Right ventricle myocardium superior (tissue), 1 donor: ENCODE measurements at regions not wholly inside any gene's neighbourhood (a gene's known extent, or its start where the extent isn't known, plus 50 kb on each side); places are given as distances from the start of the nearest gene placed in this dataset.
"Not testable (repeated sequence)": the region's sequence is repeated elsewhere in the genome, so short reads cannot be mapped to it uniquely, and the experiment has no call there.

Experiments
- ATAC-seq: fragments of 200-7000 bp; cut with Tn5 transposase; one replicate; pipeline ENCODE4 v1.9.1; 2020; ENCODE audit warnings: mild to moderate bottlenecking; ENCODE audit not compliant: poor library complexity
- DNase-seq: peaks from one replicate; pipeline ENCODE4 v3.0.0-alpha.2; 2020
- intact Hi-C: fragments of 100-400 bp; cut with DNase I; formaldehyde crosslinking; loops from one replicate; pipeline ENCODE4 v1.11.2; 2022
- donor health status: DM: no; HTN: yes; CAD: no; lungs with severe emphysema.

- DNase-seq (no peak), ATAC-seq (no peak)
- intact Hi-C loops, result no loop called here
Observed at GRCh38 chr14:84064316-84065125, 1465.4 kb upstream of the FLRT2 start.

GRCh38 chr14:84065811-84066210, 1464.1 kb upstream of the FLRT2 start:
- intact Hi-C loops, result no loop called here
- ATAC-seq, result no peak

GRCh38 chr14:84068288-84068687, 1461.7 kb upstream of the FLRT2 start:
- intact Hi-C loops, result no loop called here
- DNase-seq (no peak), ATAC-seq (no peak)

More at GRCh38 chr14:84065811-84066210, 1464.1 kb upstream of the FLRT2 start:
- no peak for DNase-seq

- intact Hi-C loops, result no loop called here
- ATAC-seq (no peak), DNase-seq (no peak)
Observed at GRCh38 chr14:84071061-84071460, 1458.9 kb upstream of the FLRT2 start.

GRCh38 chr14:84074626-84075025, 1455.3 kb upstream of the FLRT2 start:
- DNase-seq (no peak), ATAC-seq (no peak)
- intact Hi-C loops, result no loop called here

GRCh38 chr14:84080944-84081343, 1449.0 kb upstream of the FLRT2 start:
- no peak for ATAC-seq
- intact Hi-C loops, result no loop called here
- DNase-seq, result no peak

- ATAC-seq, result no peak
- intact Hi-C loops, result no loop called here
- no peak for DNase-seq
Observed at GRCh38 chr14:84084056-84084630, 1445.8 kb upstream of the FLRT2 start.

- no peak for DNase-seq
- peak; percentile 34 for ATAC-seq
- intact Hi-C loops, result no loop called here
Observed at GRCh38 chr14:84085493-84085892, 1444.5 kb upstream of the FLRT2 start.

- intact Hi-C loops, result no loop called here
- no peak for ATAC-seq
- no peak for DNase-seq
Observed at GRCh38 chr14:84086714-84087113, 1443.2 kb upstream of the FLRT2 start.

- ATAC-seq (peak; percentile 43), DNase-seq (no peak)
- intact Hi-C loops, result no loop called here
Observed at GRCh38 chr14:84087986-84088531, 1441.9 kb upstream of the FLRT2 start.

- DNase-seq (no peak), ATAC-seq (no peak)
- intact Hi-C loops, result no loop called here
Observed at GRCh38 chr14:84090837-84091236, 1439.1 kb upstream of the FLRT2 start.

- DNase-seq (no peak), ATAC-seq (no peak)
- intact Hi-C loops, result no loop called here
Observed at GRCh38 chr14:84095681-84096080, 1434.3 kb upstream of the FLRT2 start.

GRCh38 chr14:84098261-84098660, 1431.7 kb upstream of the FLRT2 start:
- intact Hi-C loops, result no loop called here
- DNase-seq, result no peak
- ATAC-seq, result no peak

GRCh38 chr14:84099560-84099959, 1430.4 kb upstream of the FLRT2 start:
- ATAC-seq, intact Hi-C loops, DNase-seq: not testable (repeated sequence)

GRCh38 chr14:84107835-84108343, 1422.1 kb upstream of the FLRT2 start:
- intact Hi-C loops, result no loop called here
- DNase-seq (no peak), ATAC-seq (no peak)

GRCh38 chr14:84108746-84109457, 1421.0 kb upstream of the FLRT2 start:
- intact Hi-C loops, result no loop called here
- ATAC-seq, result no peak

GRCh38 chr14:84112589-84112988, 1417.4 kb upstream of the FLRT2 start:
- intact Hi-C loops, result no loop called here
- DNase-seq (no peak), ATAC-seq (no peak)

More at GRCh38 chr14:84108746-84109457, 1421.0 kb upstream of the FLRT2 start:
- DNase-seq, result no peak

- intact Hi-C loops, result no loop called here
- ATAC-seq (no peak), DNase-seq (no peak)
Observed at GRCh38 chr14:84125676-84126075, 1404.3 kb upstream of the FLRT2 start.

- DNase-seq, result no peak
- no peak for ATAC-seq
- intact Hi-C loops, result no loop called here
Observed at GRCh38 chr14:84127495-84127894, 1402.4 kb upstream of the FLRT2 start.
